ENCODE measurements at regions not wholly inside any gene's neighbourhood (a gene's known extent, or its start where the extent isn't known, plus 50 kb on each side); places are given as distances from the start of the nearest gene placed in this dataset.

DNA sequence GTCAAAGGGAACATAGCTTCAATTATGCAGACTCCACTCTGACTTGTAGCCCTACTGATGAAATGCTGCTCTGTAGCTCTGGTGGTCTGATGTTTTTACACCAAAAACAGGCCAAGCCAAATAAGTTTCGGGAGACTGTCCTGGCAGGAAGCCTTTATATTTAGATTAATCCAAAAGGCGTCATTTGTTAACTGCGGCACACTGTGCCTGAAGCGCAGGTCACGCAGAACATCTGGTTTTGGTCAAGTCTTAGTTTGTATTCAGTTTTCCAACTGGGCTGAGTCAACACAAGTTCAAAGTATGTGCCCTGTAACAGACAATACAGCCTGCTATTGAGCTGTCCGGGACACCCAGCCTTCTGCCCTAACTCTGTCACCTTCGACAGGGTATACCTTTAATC lies 154.6 kb upstream of the IPO5 start:
- no peaks in the 10 kb centered on the region for H3K36me3 ChIP-seq
- no peak for DNase-seq (ENCODE audit: low spot score)
- no peak overlapping the region for H3K4me3 ChIP-seq
- no peaks in the 10 kb centered on the region for H3K4me1 ChIP-seq (ENCODE audit: control insufficient read depth in 1 of 2, low read depth in 2 of 2)
- H3K9me3 ChIP-seq: peaks cover 5% of the 10 kb centered on the region
- ATAC-seq (ENCODE audit: insufficient number of reproducible peaks, low FRiP score, low read depth): no peak
- TF ChIP-seq, protein P1, sequence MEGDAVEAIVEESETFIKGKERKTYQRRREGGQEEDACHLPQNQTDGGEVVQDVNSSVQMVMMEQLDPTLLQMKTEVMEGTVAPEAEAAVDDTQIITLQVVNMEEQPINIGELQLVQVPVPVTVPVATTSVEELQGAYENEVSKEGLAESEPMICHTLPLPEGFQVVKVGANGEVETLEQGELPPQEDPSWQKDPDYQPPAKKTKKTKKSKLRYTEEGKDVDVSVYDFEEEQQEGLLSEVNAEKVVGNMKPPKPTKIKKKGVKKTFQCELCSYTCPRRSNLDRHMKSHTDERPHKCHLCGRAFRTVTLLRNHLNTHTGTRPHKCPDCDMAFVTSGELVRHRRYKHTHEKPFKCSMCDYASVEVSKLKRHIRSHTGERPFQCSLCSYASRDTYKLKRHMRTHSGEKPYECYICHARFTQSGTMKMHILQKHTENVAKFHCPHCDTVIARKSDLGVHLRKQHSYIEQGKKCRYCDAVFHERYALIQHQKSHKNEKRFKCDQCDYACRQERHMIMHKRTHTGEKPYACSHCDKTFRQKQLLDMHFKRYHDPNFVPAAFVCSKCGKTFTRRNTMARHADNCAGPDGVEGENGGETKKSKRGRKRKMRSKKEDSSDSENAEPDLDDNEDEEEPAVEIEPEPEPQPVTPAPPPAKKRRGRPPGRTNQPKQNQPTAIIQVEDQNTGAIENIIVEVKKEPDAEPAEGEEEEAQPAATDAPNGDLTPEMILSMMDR (IDR thresholded peaks at IDR 0.05): no peak
- H3K27me3 ChIP-seq (replicated peaks; ENCODE audit: insufficient read depth): no peaks in the 10 kb centered on the region
- peak overlapping the region in 1 of 2 donors; percentile 18 for H3K27ac ChIP-seq

DNA sequence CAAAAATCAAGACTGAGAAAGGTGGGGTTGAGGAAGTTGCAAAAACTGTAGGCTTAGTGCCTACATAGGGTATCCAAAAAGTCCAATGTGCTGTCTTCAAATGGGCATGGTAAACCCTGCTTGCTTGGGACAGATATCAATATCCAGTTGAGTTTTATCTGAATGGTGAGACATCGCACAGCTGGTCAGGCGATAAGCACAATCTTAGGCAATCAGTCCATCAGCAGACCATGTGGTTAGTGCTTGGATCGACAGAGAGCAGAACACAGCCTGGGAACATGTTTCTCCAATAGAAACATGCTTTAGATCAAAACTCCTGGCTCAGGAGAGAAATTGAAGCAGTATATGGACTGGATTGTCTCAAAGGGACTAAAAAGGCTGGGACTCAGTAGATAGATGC lies 151.3 kb upstream of the IPO5 start:
- H3K4me3 ChIP-seq: no peak overlapping the region
- DNase-seq (ENCODE audit: low spot score): no peak
- H3K27ac ChIP-seq: no peak overlapping the region
- no peaks in the 10 kb centered on the region for H3K27me3 ChIP-seq (replicated peaks; ENCODE audit: insufficient read depth)
- ATAC-seq (ENCODE audit: insufficient number of reproducible peaks, low FRiP score, low read depth): no peak
- no peaks in the 10 kb centered on the region for H3K4me1 ChIP-seq (ENCODE audit: control insufficient read depth in 1 of 2, low read depth in 2 of 2)
- no peaks in the 10 kb centered on the region for H3K36me3 ChIP-seq
- TF ChIP-seq, protein P1 (IDR thresholded peaks at IDR 0.05): no peak
- H3K9me3 ChIP-seq: no peaks in the 10 kb centered on the region

DNA sequence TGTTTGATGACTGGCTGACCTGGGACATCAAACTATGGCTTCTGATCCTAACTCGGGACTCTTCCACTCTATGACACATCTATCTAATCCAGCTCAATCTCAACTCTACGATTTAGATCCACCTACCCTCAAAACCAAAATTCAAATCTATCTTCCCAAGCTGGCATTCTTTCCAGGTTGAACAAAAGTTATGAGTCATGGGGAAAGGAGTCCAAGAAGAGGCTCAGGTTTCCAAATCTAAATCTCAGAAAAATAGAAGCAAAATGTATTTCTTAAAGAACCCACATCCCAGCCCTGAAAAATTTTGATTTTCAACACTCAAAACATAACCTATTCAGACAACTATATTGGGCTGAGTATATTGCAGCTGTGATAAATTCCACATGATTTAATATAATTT lies 143.9 kb upstream of the IPO5 start:
- DNase-seq (ENCODE audit: low spot score): no peak
- no peaks in the 10 kb centered on the region for H3K36me3 ChIP-seq

DNA sequence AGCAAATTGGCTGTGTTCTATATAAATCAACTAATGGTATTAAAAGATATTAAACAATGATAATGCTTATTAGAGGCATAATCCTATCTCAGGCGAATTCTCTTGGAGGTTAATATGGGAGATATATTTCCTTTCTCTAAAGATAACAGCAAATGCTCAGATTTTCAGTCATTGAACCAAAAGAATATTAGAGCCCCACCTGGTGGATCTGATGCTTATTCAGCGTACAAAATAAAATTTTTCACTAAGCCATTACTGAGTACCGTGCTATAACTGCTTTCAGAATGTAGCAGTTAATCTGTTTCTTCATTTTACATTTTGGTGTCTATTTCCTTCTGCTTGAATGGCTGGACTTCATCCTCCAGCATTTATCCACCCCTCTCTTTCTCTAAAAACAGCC lies 143.3 kb upstream of the IPO5 start:
- ATAC-seq (ENCODE audit: insufficient number of reproducible peaks, low FRiP score, low read depth): no peak
- H3K4me1 ChIP-seq (ENCODE audit: control insufficient read depth in 1 of 2, low read depth in 2 of 2): no peaks in the 10 kb centered on the region
- H3K36me3 ChIP-seq: no peaks in the 10 kb centered on the region
- TF ChIP-seq, protein P1 (IDR thresholded peaks at IDR 0.05): peak; percentile 39
- H3K4me3 ChIP-seq: no peak overlapping the region
- H3K27ac ChIP-seq: no peak overlapping the region
- no peaks in the 10 kb centered on the region for H3K9me3 ChIP-seq
- H3K27me3 ChIP-seq (replicated peaks; ENCODE audit: insufficient read depth): no peaks in the 10 kb centered on the region
- no peak for DNase-seq (ENCODE audit: low spot score)

More for the DNA sequence above, 143.9 kb upstream of the IPO5 start:
- Histone ChIP-seq H3K4me3 (no peak overlapping the region), H3K9me3 (no peaks in the 10 kb centered on the region), H3K27me3 (replicated peaks; ENCODE audit: insufficient read depth) (no peaks in the 10 kb centered on the region), H3K27ac (no peak overlapping the region), H3K4me1 (ENCODE audit: control insufficient read depth in 1 of 2, low read depth in 2 of 2) (no peaks in the 10 kb centered on the region)
- TF ChIP-seq, protein P1 (IDR thresholded peaks at IDR 0.05): no peak
- ATAC-seq (ENCODE audit: insufficient number of reproducible peaks, low FRiP score, low read depth): no peak

DNA sequence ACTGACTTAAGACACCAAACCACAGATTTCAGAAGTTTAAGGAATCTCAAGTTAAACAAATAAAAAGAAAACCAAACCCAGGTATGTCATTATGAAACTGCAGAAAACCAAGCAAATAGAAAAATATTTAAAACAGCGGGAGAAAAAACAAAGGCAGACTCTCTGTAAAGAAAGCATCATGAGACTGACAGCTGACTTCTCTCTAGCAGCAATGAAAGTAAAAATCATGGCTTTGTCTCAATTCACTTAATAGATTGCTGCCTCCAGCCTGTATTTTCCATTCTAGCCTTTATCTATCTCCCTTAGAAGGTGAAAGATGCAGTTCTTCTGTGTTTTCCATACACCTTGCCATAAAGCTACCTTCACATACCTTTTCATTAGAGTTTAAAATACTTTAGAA lies 131.1 kb upstream of the IPO5 start:
- H3K9me3 ChIP-seq: no peaks in the 10 kb centered on the region
- ATAC-seq (ENCODE audit: insufficient number of reproducible peaks, low FRiP score, low read depth): no peak
- DNase-seq (ENCODE audit: low spot score): no peak
- H3K27ac ChIP-seq: no peak overlapping the region
- H3K4me3 ChIP-seq: no peak overlapping the region
- H3K36me3 ChIP-seq: no peaks in the 10 kb centered on the region
- TF ChIP-seq, protein P1 (IDR thresholded peaks at IDR 0.05): no peak
- no peaks in the 10 kb centered on the region for H3K27me3 ChIP-seq (replicated peaks; ENCODE audit: insufficient read depth)
- H3K4me1 ChIP-seq (ENCODE audit: control insufficient read depth in 1 of 2, low read depth in 2 of 2): no peaks in the 10 kb centered on the region

Measured in thoracic aorta (tissue), 2 donors.